ENCODE measurements at regions not wholly inside any gene's neighbourhood (a gene's known extent, or its start where the extent isn't known, plus 50 kb on each side); places are given as distances from the start of the nearest gene placed in this dataset.

DNA sequence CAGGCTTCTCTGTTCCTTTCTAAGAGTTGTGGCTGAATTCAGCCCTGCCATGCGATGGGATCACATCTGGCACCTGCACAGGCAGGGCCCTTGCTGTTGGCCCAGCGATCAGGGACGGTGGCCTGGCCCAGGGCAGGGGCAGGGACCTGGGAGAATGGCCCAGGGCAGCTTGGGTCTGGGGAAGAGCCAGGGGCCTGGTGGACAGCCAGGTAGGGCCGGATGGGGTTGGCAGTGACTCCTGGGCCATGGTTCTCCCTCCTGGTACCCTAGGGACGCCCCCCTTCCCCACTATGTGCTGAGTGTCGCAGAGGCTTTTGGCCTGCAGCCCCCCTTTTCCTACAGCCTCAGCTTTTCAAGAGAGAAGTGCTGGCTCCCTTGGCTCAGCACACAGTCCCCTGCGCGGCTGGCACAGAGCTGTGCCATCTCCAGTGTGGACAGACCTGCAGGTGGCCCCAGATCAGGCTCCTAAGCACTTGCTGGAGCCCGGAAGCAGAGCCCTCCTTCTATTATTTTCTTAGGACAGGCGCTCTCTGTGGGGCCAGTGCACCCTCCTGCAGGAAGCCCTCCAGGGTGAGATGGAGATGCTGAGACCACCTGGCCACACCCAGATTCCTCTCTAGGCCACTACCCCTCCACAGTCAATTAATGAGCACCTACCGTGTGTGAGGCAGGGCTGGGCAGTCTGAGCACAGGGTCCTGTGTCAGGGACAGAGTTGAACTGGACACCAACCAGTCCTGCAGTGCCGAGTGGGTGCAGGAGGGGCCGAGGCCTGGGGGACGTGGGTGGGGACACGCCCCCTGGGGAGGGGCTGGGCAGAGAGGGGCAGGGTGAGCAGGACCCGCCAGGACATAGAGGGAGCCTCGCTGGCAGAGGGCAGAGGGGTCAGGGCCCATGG, 267.6 kb downstream of the ADGRD1 start:
- Histone ChIP-seq H3K56ac (ENCODE audit: extremely low read depth, insufficient read depth, low read length) (no peak overlapping the region), H2BK120ac (ENCODE audit: low read depth, low read length) (no peak overlapping the region), H3K79me1 (ENCODE audit: low read depth in 1 of 2, low read length in 2 of 2) (no peaks in the 10 kb centered on the region), H2BK20ac (ENCODE audit: low read depth, low read length) (no peak overlapping the region), H2AK5ac (ENCODE audit: low read depth, low read length) (no peak overlapping the region), H3K9ac (ENCODE audit: low read depth, low read length) (no peak overlapping the region), H3K4me3 (ENCODE audit: insufficient read depth, low read depth, low read length) (no peak overlapping the region), H2AK9ac (replicated peaks; ENCODE audit: low read depth, low read length, poor library complexity) (no peak overlapping the region), H4K5ac (ENCODE audit: low read depth, low read length) (no peak overlapping the region), H2AFZ (replicated peaks; ENCODE audit: low read length, poor library complexity) (no peak overlapping the region), H4K8ac (ENCODE audit: low read depth in 2 of 2, low read length in 2 of 2) (no peak overlapping the region), H3K23ac (ENCODE audit: low read depth, low read length) (no peak overlapping the region), H3K27me3 (ENCODE audit: control insufficient read depth, insufficient read depth, low read length) (no peaks in the 10 kb centered on the region), H3K36me3 (ENCODE audit: control insufficient read depth, insufficient read depth, low read length) (no peaks in the 10 kb centered on the region), H3K9me3 (ENCODE audit: control insufficient read depth, insufficient read depth, low read length) (peaks cover 52% of the 10 kb centered on the region), H3K14ac (replicated peaks; ENCODE audit: low read depth, low read length) (no peak overlapping the region), H2BK15ac (ENCODE audit: low read depth, low read length) (no peak overlapping the region), H3K18ac (ENCODE audit: low read depth, low read length) (no peak overlapping the region), H3K9me1 (ENCODE audit: insufficient read depth, low read length) (no peaks in the 10 kb centered on the region), H3K4ac (ENCODE audit: low read depth, low read length) (no peak overlapping the region), H3K4me1 (ENCODE audit: control insufficient read depth, insufficient read depth, low read length) (no peaks in the 10 kb centered on the region), H3K27ac (ENCODE audit: insufficient read depth, low read length) (no peak overlapping the region), H4K91ac (ENCODE audit: insufficient read depth, low read depth, low read length) (no peak overlapping the region), H4K20me1 (ENCODE audit: insufficient read depth, low read length) (no peaks in the 10 kb centered on the region), H2BK5ac (ENCODE audit: low read depth, low read length, poor library complexity, severe bottlenecking) (no peak overlapping the region), H3K4me2 (ENCODE audit: low read depth, low read length) (no peak overlapping the region)
- ChIA-PET CTCF (no interaction called here), POLR2A (ENCODE audit: unreplicated experiment) (no interaction called here)
- TF ChIP-seq CTCF (conservative IDR thresholded peaks at IDR 0.05; ENCODE audit: low read depth, low read length): no peak
- TF ChIP-seq MAZ (IDR thresholded peaks at IDR 0.05; ENCODE audit: borderline replicate concordance, low read depth, low read length): no peak
- TF ChIP-seq ELK1 (IDR thresholded peaks at IDR 0.05; ENCODE audit: borderline replicate concordance, low read depth, low read length): no peak
- TF ChIP-seq CEBPB (IDR thresholded peaks at IDR 0.05; ENCODE audit: low read depth, low read length): no peak
- TF ChIP-seq NFE2L2 (IDR thresholded peaks at IDR 0.05; ENCODE audit: low read depth, low read length): no peak
- no peak for TF ChIP-seq SMC3 (IDR thresholded peaks at IDR 0.05; ENCODE audit: low read depth, low read length)
- TF ChIP-seq RCOR1 (IDR thresholded peaks at IDR 0.05; ENCODE audit: insufficient replicate concordance, low read length): no peak
- no peak for TF ChIP-seq POLR2A (IDR thresholded peaks at IDR 0.05; ENCODE audit: low read depth, low read length)
- TF ChIP-seq, protein P1, sequence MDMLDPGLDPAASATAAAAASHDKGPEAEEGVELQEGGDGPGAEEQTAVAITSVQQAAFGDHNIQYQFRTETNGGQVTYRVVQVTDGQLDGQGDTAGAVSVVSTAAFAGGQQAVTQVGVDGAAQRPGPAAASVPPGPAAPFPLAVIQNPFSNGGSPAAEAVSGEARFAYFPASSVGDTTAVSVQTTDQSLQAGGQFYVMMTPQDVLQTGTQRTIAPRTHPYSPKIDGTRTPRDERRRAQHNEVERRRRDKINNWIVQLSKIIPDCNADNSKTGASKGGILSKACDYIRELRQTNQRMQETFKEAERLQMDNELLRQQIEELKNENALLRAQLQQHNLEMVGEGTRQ (IDR thresholded peaks at IDR 0.05; ENCODE audit: low read depth, low read length): no peak
- TF ChIP-seq CHD1 (IDR thresholded peaks at IDR 0.05; ENCODE audit: low read depth, low read length): no peak
- no peak for TF ChIP-seq MAFK (IDR thresholded peaks at IDR 0.05; ENCODE audit: low read depth, low read length)
- TF ChIP-seq MXI1 (IDR thresholded peaks at IDR 0.05; ENCODE audit: borderline replicate concordance, low read depth, low read length): no peak
- no peak for TF ChIP-seq FOS (IDR thresholded peaks at IDR 0.05; ENCODE audit: low read depth, low read length)
- TF ChIP-seq BHLHE40 (IDR thresholded peaks at IDR 0.05; ENCODE audit: low read depth, low read length): no peak
- TF ChIP-seq RFX5 (IDR thresholded peaks at IDR 0.05; ENCODE audit: low read depth, low read length): no peak
- TF ChIP-seq RAD21 (IDR thresholded peaks at IDR 0.05; ENCODE audit: low read length): no peak
- DNase-seq (no peak), ATAC-seq (ENCODE audit: low read depth) (no peak)
- intact Hi-C loops (cut with micrococcal nuclease): no loop called here
- BruUV-seq (replicated peaks): no TSS peak
- no CpG with 5 or more reads among the region's 17 CpGs for WGBS, 2 experiments (ENCODE audit: extremely low coverage in 2 of 2, insufficient read length in 1 of 2)
- in situ Hi-C loops (cut with MboI; ENCODE audit: low sequenced_read_pairs): no loop called here
- dilution Hi-C loops (cut with HindIII; ENCODE audit: low sequenced_read_pairs, unreplicated experiment): no loop called here

Measured in IMR-90 (cell line).